ENCODE measurements at regions not wholly inside any gene's neighbourhood (a gene's known extent, or its start where the extent isn't known, plus 50 kb on each side); places are given as distances from the start of the nearest gene placed in this dataset.

GRCh38 chr10:91576096-91576545, 56.8 kb downstream of the PPP1R3C start:
- Histone ChIP-seq H3K4me2 (ENCODE audit: insufficient read depth, low read length) (no peak overlapping the region), H3K4me3 (ENCODE audit: insufficient read depth, low read length) (no peak overlapping the region), H4K20me1 (ENCODE audit: insufficient read depth, low read length) (no peaks in the 10 kb centered on the region), H3K9me3 (ENCODE audit: low read depth, low read length) (no peaks in the 10 kb centered on the region), H2AFZ (ENCODE audit: low read length) (no peak overlapping the region), H3K79me2 (ENCODE audit: insufficient read depth, low read length) (no peaks in the 10 kb centered on the region), H3K4me1 (ENCODE audit: insufficient read depth, low read length) (peaks cover 9% of the 10 kb centered on the region), H3K27me3 (ENCODE audit: insufficient read depth, low read length) (no peaks in the 10 kb centered on the region), H3K27ac (ENCODE audit: low read depth, low read length) (no peak overlapping the region), H3K36me3 (ENCODE audit: insufficient read depth, low read length) (no peaks in the 10 kb centered on the region)
- DNase-seq (ENCODE audit: insufficient read length, low spot score, missing footprints) = no peak
- TF ChIP-seq, protein P1, sequence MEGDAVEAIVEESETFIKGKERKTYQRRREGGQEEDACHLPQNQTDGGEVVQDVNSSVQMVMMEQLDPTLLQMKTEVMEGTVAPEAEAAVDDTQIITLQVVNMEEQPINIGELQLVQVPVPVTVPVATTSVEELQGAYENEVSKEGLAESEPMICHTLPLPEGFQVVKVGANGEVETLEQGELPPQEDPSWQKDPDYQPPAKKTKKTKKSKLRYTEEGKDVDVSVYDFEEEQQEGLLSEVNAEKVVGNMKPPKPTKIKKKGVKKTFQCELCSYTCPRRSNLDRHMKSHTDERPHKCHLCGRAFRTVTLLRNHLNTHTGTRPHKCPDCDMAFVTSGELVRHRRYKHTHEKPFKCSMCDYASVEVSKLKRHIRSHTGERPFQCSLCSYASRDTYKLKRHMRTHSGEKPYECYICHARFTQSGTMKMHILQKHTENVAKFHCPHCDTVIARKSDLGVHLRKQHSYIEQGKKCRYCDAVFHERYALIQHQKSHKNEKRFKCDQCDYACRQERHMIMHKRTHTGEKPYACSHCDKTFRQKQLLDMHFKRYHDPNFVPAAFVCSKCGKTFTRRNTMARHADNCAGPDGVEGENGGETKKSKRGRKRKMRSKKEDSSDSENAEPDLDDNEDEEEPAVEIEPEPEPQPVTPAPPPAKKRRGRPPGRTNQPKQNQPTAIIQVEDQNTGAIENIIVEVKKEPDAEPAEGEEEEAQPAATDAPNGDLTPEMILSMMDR (IDR thresholded peaks at IDR 0.05; ENCODE audit: extremely low read depth, low read depth, low read length) = no peak

DNA sequence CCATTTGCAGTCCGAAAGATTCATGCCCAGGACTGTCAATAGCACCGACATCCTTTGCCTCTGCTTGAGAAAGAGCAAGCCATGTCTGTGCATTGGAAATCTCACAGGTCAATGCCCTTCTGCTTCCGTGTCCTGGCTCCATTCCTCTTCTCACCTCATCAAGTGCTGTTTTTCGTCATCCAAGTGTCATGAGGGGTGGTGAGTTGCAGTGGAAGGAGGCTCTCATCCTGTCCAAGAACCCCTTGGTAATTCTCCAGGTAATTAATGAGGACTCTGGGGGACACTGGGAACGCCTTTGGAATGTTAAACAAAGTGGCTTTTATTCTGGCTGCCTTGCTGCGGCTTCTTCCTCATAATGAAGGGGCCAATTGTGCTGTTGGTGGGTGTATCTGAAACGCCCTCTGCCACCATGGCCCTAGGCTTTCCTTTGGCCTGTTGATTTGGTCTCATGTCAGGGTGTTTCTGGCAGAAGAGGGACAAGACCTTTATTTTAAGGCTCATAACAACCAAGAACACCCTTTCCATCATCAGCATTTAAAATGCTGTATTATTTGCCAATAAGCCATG, 57.7 kb downstream of the PPP1R3C start:
- Histone ChIP-seq H3K79me2 (ENCODE audit: insufficient read depth, low read length) (no peaks in the 10 kb centered on the region), H3K27me3 (ENCODE audit: insufficient read depth, low read length) (no peaks in the 10 kb centered on the region), H3K36me3 (ENCODE audit: insufficient read depth, low read length) (no peaks in the 10 kb centered on the region), H3K9me3 (ENCODE audit: low read depth, low read length) (no peaks in the 10 kb centered on the region), H4K20me1 (ENCODE audit: insufficient read depth, low read length) (no peaks in the 10 kb centered on the region), H3K4me3 (ENCODE audit: insufficient read depth, low read length) (no peak overlapping the region), H2AFZ (ENCODE audit: low read length) (no peak overlapping the region), H3K27ac (ENCODE audit: low read depth, low read length) (no peak overlapping the region), H3K4me1 (ENCODE audit: insufficient read depth, low read length) (peaks cover 9% of the 10 kb centered on the region), H3K4me2 (ENCODE audit: insufficient read depth, low read length) (no peak overlapping the region)
- TF ChIP-seq, protein P1 (IDR thresholded peaks at IDR 0.05; ENCODE audit: extremely low read depth, low read depth, low read length) = no peak
- no peak for DNase-seq (ENCODE audit: insufficient read length, low spot score, missing footprints)

- Histone ChIP-seq H3K4me3 (ENCODE audit: insufficient read depth, low read length) (no peak overlapping the region), H3K4me1 (ENCODE audit: insufficient read depth, low read length) (peaks cover 5% of the 10 kb centered on the region), H4K20me1 (ENCODE audit: insufficient read depth, low read length) (no peaks in the 10 kb centered on the region), H3K27ac (ENCODE audit: low read depth, low read length) (no peak overlapping the region), H3K9me3 (ENCODE audit: low read depth, low read length) (no peaks in the 10 kb centered on the region), H3K4me2 (ENCODE audit: insufficient read depth, low read length) (no peak overlapping the region), H2AFZ (ENCODE audit: low read length) (no peak overlapping the region), H3K27me3 (ENCODE audit: insufficient read depth, low read length) (no peaks in the 10 kb centered on the region), H3K79me2 (ENCODE audit: insufficient read depth, low read length) (no peaks in the 10 kb centered on the region), H3K36me3 (ENCODE audit: insufficient read depth, low read length) (no peaks in the 10 kb centered on the region)
- DNase-seq (ENCODE audit: insufficient read length, low spot score, missing footprints) = no peak
- TF ChIP-seq, protein P1 (IDR thresholded peaks at IDR 0.05; ENCODE audit: extremely low read depth, low read depth, low read length) = no peak
These were observed 58.6 kb downstream of the PPP1R3C start for GRCh38 chr10:91574236-91574635.

GRCh38 chr10:91573320-91573719, 59.6 kb downstream of the PPP1R3C start:
- DNase-seq (ENCODE audit: insufficient read length, low spot score, missing footprints) = no peak
- Histone ChIP-seq H3K4me3 (ENCODE audit: insufficient read depth, low read length) (no peak overlapping the region), H3K27ac (ENCODE audit: low read depth, low read length) (no peak overlapping the region), H3K4me2 (ENCODE audit: insufficient read depth, low read length) (no peak overlapping the region), H3K9me3 (ENCODE audit: low read depth, low read length) (no peaks in the 10 kb centered on the region), H4K20me1 (ENCODE audit: insufficient read depth, low read length) (no peaks in the 10 kb centered on the region), H3K27me3 (ENCODE audit: insufficient read depth, low read length) (no peaks in the 10 kb centered on the region), H2AFZ (ENCODE audit: low read length) (no peak overlapping the region), H3K36me3 (ENCODE audit: insufficient read depth, low read length) (no peaks in the 10 kb centered on the region), H3K79me2 (ENCODE audit: insufficient read depth, low read length) (no peaks in the 10 kb centered on the region), H3K4me1 (ENCODE audit: insufficient read depth, low read length) (no peaks in the 10 kb centered on the region)
- TF ChIP-seq, protein P1 (IDR thresholded peaks at IDR 0.05; ENCODE audit: extremely low read depth, low read depth, low read length) = no peak
